ENCODE measurements at regions not wholly inside any gene's neighbourhood (a gene's known extent, or its start where the extent isn't known, plus 50 kb on each side); places are given as distances from the start of the nearest gene placed in this dataset.

DNA sequence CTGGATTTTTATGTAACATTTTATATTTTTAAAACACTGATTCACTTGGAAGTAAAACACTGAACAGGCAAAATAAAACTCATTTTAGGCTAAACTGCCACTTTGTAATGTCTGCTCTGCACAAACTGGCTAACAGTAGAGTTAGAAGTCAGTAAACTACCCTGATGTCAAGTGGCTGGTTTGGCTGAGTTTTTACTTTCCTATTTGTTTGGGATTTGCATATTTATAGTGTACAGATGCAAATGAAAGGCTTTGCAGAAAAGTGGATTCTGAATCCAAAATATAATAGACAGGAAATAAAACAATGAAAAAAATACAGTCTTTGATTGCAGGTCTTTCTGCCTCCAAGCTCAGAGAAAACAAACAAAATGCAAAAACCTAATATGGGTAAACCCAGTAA is 213.1 kb downstream of the CDH26 start:
- Histone ChIP-seq H3K23ac (ENCODE audit: insufficient read length) (no peak overlapping the region), H3K56ac (replicated peaks; ENCODE audit: insufficient read length, low read depth, low read length) (no peak overlapping the region), H3K9ac (replicated peaks in 1 of 4; ENCODE audit: extremely low read depth in 1 of 4, low read depth in 3 of 4, low read length in 3 of 4) (no peak overlapping the region), H3K36me3 (ENCODE audit: control insufficient read depth in 2 of 4, insufficient read depth in 4 of 4, low read length in 3 of 4) (no peaks in the 10 kb centered on the region), H2AK5ac (ENCODE audit: low read depth, low read length) (no peak overlapping the region), H2BK12ac (ENCODE audit: low read depth, low read length) (no peak overlapping the region), H3K79me1 (ENCODE audit: low read depth, low read length) (no peaks in the 10 kb centered on the region), H2BK15ac (ENCODE audit: low read length) (no peak overlapping the region), H3K4ac (replicated peaks; ENCODE audit: insufficient read length, low read depth, low read length) (no peak overlapping the region), H4K91ac (replicated peaks; ENCODE audit: insufficient read length, low read length) (no peak overlapping the region), H3K79me2 (ENCODE audit: control insufficient read depth in 1 of 2, insufficient read depth in 2 of 2, low read length in 2 of 2) (no peaks in the 10 kb centered on the region), H2BK120ac (replicated peaks; ENCODE audit: low read depth, low read length) (no peak overlapping the region), H2AFZ (ENCODE audit: low read length) (no peak overlapping the region), H4K5ac (ENCODE audit: insufficient read length, low read depth, low read length) (no peak overlapping the region), H3K18ac (ENCODE audit: extremely low read depth, low read length) (no peak overlapping the region), H2BK5ac (ENCODE audit: low read depth, low read length) (no peak overlapping the region), H4K20me1 (replicated peaks in 1 of 2; ENCODE audit: control insufficient read depth in 1 of 2, insufficient read depth in 2 of 2, low read length in 2 of 2) (no peaks in the 10 kb centered on the region), H3K4me2 (ENCODE audit: insufficient read depth in 1 of 2, low read depth in 2 of 2, low read length in 2 of 2) (no peak overlapping the region), H3K23me2 (ENCODE audit: low read depth, low read length) (no peaks in the 10 kb centered on the region), H3K4me1 (replicated peaks in 1 of 4; ENCODE audit: control insufficient read depth in 3 of 4, insufficient read depth in 4 of 4, low read length in 3 of 4) (no peaks in the 10 kb centered on the region), H3K9me3 (ENCODE audit: insufficient read depth in 2 of 2, low read depth in 1 of 2, low read length in 1 of 2) (peaks cover 6 to 21% of the 10 kb centered on the region in 2 experiments; a peak in 2 of 4 replicates), H3K27me3 (replicated peaks in 1 of 4; ENCODE audit: control insufficient read depth in 3 of 4, extremely low read depth in 1 of 4, insufficient read depth in 3 of 4, low read length in 3 of 4) (no peaks in the 10 kb centered on the region), H2BK20ac (ENCODE audit: low read length) (no peak overlapping the region), H3K4me3 (ENCODE audit: extremely low read depth in 1 of 4, insufficient read depth in 2 of 4, low read depth in 3 of 4, low read length in 4 of 4) (no peak overlapping the region), H3K14ac (ENCODE audit: insufficient read length) (no peak overlapping the region), H4K8ac (ENCODE audit: extremely low read depth, insufficient read depth, low read length) (no peak overlapping the region), H3K27ac (ENCODE audit: low read depth, low read length) (no peak overlapping the region)
- TF ChIP-seq TCF12 (IDR thresholded peaks at IDR 0.05; ENCODE audit: low read depth, low read length) (no peak), BCL11A (IDR thresholded peaks at IDR 0.05; ENCODE audit: low read depth in 2 of 2, low read length in 2 of 2) (no peak), YY1 (IDR thresholded peaks at IDR 0.05; ENCODE audit: low read depth, low read length) (no peak), RAD21 (IDR thresholded peaks at IDR 0.05 in 1 of 2, conservative IDR thresholded peaks at IDR 0.05 in 1 of 2; ENCODE audit: low read depth in 2 of 2, low read length in 2 of 2) (no peak), BRCA1 (IDR thresholded peaks at IDR 0.05; ENCODE audit: low read depth, low read length) (no peak), KDM4A (IDR thresholded peaks at IDR 0.05; ENCODE audit: low read depth, low read length, severe bottlenecking) (no peak), MAFK (IDR thresholded peaks at IDR 0.05; ENCODE audit: low read depth, low read length) (no peak), GABPA (IDR thresholded peaks at IDR 0.05; ENCODE audit: borderline replicate concordance, insufficient read depth, low read length) (no peak), ASH2L (IDR thresholded peaks at IDR 0.05; ENCODE audit: low read length) (no peak), JUND (IDR thresholded peaks at IDR 0.05; ENCODE audit: low read length) (no peak), PHF8 (conservative IDR thresholded peaks at IDR 0.05; ENCODE audit: low read depth, low read length) (no peak), CBX8 (IDR thresholded peaks at IDR 0.05; ENCODE audit: borderline replicate concordance, low read depth, low read length) (no peak), SAP30 (IDR thresholded peaks at IDR 0.05; ENCODE audit: insufficient read depth, insufficient replicate concordance, low read length) (no peak)
- FAIRE-seq (no peak), DNase-seq (ENCODE audit: low read depth in 1 of 2, low spot score in 2 of 2) (no peak)
- POLR2A ChIA-PET (ENCODE audit: partially characterized antibody): no interaction called here
- CTCF ChIA-PET (ENCODE audit: partially characterized antibody): no interaction called here

Data from H1 (cell line).